IPS DF 4.7 (cell line): ENCODE measurements at regions not wholly inside any gene's neighbourhood (a gene's known extent, or its start where the extent isn't known, plus 50 kb on each side); places are given as distances from the start of the nearest gene placed in this dataset.
"Not testable (repeated sequence)": the region's sequence is repeated elsewhere in the genome, so short reads cannot be mapped to it uniquely, and the experiment has no call there.

Source experiments
- DNase-seq: peaks from one replicate; pipeline ENCODE4 v3.0.0-alpha.2; 2013; ENCODE audit warnings: low spot score; ENCODE audit errors: extremely low read depth

DNA sequence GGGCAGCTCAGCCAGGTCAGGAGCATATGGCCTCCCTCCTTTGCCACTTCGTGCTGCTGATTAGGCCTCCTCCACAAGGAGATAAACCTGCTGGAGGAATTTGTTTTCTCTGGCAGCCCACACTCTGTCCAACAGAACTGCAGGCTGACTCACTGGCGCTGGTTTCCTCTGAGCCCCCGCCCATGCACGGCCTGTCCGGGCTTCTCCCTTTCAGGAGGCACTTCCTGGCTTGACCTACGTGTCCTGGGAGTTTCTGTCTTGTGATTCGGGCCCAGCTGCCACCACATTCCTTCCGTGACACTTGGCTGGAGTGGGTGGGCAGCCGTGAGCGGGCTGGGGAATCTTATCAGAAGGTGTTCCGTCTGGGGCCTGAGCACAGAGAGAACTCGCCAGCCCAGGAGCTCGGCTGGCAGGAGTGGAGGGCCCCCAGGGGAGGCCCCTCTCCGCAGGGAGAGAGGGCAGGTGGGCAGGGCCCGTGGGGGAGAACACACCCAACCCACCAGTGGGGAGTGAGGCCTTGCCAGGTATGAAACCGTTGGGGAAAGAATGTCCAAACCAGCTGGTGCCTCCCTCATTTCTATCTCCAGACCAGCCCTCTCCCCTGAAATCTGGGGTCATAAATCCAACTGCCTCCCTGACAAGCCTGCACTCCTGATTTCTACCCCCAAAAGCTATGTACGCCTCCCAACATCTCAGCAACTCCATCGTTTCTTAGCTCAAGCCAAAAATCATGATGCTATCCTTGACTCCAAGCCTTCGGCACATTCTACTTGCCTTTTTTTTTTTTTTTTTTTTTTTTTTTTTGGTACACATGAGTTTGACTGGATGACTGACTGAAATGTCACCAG is 110.6 kb upstream of the MEF2A start:
- DNase-seq, result no peak

- DNase-seq, result no peak
Observed at GRCh38 chr15:99455789-99456160, 110.0 kb upstream of the MEF2A start.

- DNase-seq, result no peak
Observed at GRCh38 chr15:99464137-99464536, 101.6 kb upstream of the MEF2A start.

GRCh38 chr15:99466701-99467337 is 99.0 kb upstream of the MEF2A start:
- no peak for DNase-seq

DNA sequence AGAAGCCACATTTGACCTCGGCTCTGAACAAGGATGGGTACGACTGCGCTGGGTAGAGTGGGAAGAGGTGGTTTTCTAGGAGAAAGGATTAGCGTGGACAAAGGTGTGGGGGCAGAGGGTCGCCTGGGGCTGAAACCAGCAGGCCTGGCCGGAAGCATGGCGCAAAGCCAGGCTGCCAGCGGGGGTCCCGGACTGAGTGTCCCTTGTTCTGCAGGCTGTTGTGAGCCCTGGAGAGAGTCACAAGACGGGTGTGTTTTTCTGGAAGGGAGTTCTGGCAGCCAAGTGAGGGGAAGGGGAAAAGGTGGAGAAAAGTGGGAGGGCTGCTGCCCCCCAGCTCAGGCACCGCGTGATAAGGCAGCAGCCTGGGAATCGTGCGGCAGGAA is 98.5 kb upstream of the MEF2A start:
- no peak for DNase-seq

DNA sequence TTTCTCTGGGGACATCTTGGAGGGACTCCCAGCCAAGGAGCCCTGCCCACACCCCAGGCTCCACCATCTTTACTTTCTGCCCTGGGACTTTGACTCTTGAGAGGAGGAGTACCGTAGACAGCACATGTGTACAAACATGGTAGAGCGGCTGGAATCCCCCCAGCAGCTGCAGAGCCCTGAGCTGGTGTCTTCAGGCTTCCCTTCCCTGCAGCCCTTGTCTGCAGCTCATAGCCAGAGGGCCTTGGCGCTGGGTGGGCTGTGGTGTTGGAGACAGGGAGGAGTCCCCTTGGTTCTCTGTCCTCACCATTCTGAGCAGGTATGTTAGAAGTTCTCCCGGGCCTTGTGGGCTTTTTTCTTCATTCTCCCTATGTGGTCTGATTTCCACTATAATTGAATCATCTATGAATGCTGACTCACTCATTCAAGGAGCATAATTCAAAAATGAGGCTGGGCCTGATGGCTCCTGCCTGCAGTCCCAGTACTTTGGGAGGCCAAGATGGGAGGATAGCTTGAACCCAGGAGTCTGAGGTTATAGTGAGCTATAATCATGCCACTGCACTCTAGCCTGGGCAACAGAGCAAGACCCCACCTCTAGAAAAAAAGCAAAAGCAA is 97.8 kb upstream of the MEF2A start:
- DNase-seq, result no peak

- DNase-seq, result not testable (repeated sequence)
Observed at GRCh38 chr15:99470204-99470603, 95.6 kb upstream of the MEF2A start.

DNA sequence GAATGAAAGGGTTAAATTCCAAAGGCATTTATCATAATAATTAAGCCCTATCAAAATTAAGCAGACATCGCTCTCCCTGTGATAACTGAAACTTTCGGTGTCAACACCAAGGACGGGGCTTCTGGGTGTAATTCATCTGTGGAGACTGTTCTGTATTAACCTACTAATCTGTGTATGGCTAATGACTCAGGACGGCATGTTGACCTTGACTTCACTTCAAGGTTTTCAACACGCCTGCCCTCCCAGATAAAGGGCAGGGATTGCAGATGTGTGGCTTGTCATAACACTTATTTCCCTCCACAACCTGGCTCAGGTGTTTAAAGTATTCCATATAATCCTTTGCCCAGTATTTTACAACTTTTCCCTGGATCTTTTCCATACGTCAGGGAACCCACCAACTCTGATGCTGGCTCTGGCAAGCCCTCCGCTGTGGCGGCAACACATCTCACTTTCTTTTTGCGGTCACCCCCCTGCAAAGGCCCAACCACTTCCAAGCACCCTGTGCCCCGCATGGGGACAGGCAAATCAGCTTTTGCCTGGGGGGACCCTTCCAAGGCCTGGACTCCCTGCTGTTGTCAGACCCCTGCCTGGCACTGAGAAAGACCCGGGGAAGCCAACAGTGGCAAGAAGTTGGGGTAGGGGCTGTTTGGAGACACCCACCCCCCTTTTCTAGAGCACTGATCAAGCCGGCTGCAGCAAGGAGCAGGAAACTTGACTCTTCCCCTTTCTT is 93.2 kb upstream of the MEF2A start:
- no peak for DNase-seq

- DNase-seq, result no peak
Observed at GRCh38 chr15:99473981-99474906, 91.5 kb upstream of the MEF2A start.

- DNase-seq, result no peak
Observed at GRCh38 chr15:99474909-99475753, 90.7 kb upstream of the MEF2A start.

DNA sequence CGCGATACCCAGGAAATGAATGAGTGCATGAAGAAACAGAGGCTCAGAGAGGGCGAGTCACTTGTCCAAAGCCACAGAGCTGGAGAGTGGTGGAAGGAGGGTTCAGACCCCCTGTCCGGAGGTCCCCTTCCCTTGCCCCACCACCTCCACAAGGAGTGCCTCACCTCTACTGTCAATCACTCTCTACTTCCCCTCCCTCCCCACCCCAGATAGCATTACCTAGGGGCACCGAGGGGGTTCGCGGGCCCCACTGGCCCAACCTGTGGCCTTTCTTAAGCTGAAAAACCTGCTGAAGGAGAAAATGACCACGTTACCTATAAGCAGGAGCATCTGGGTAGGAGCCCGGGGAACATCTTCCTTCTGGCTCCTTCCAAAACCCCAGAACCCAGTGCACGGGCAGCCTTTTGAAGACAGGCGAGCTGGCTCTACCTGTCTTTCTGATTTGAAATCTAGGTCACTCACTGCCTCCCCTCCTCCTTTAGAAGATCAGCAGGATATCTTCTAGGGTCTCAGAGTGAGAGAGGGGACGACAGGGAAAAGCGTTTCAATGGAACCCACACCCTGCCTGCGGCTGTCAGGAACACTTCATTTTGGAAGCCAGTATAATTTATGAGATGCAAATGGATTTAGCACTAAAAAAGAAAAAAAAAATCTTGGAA is 89.9 kb upstream of the MEF2A start:
- no peak for DNase-seq

DNA sequence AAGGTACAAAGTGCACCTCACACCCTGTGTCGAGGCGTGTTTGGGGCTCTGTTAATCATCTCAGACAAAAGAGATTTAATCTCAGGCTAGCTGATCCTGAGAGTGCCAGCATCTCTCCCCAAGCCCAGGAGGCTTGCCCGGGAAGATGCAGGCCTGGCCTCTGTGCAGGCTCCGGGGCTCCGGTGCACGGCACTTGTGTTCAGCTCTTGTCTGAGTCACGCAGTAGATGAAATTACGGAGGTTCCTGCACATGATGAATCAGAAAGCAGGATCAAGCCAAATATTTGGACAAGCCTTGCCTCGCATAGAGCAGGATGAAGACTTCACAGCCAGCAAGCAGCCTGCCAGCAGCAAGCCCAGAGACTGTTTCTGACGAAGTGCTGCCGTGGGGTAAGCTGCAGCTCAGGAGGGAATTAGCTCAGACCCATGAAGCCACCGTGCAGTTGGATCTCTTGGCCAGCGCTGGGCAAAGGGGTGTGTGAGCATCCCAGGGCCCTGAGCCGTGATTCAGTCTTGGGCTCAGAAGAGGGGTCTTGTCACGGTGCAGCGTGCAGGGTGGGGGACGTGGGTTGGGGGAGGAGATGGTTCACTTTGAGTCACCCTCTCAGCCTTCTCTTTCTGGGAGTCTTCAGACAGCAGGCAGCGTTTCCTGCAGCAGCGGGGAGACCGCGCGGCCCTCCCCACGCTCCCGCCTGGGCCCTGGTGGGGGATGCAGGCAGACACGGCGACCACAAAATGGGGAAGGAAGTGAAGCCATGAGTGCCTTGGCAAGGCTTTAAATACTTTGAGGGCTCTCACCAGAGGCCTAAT is 89.2 kb upstream of the MEF2A start:
- no peak for DNase-seq

DNA sequence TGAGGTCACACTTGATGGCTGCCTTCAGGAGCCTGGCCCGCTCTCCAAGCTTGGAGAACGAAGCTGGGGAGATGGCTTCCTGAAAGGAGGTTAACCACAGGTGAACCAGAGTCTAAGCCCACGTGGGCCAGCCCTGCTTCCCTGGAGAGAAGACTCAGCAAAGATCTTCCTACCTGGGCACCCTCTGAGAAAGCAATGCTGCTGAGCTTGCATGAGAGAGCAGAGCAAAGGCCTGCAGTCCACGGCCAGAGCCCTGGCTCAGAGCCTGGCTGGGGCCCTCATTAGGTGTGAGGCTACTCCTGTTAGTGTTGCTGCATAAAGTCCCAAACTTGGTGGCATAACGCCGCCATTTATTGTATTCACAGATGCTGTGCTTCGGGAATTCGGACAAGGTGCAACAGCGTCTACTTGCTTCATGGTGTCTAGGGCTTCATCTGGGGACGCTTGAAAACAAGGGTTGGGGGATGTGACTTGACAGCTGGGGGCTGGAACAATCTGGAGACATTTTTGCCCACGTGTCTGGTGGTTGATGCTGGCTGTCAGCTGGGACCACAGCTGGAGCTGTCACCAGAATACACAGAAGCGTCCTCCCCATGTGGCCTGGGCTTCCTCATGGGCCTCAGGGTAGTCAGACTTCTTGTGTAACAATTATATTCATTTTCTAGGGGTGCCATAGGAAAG is 87.9 kb upstream of the MEF2A start:
- no peak for DNase-seq

DNA sequence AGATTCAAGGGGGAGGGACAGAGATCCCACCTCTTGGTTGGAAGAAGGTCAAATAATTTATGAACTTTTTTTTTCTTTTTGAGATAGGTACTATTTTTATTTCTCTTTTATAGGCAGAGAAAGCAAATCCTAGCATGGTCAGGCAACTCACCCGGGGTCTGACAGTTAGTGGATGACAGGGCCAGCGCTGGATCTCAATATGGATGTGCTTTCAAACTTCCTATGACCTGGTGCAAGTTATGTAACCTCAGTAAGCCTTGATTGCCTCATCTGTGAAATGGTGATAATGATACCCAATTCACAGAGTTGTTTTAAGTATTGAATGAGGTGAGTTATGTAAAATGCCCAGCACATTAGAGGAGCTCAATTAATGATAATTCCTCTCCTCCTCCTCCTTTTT is 86.8 kb upstream of the MEF2A start:
- no peak for DNase-seq

DNA sequence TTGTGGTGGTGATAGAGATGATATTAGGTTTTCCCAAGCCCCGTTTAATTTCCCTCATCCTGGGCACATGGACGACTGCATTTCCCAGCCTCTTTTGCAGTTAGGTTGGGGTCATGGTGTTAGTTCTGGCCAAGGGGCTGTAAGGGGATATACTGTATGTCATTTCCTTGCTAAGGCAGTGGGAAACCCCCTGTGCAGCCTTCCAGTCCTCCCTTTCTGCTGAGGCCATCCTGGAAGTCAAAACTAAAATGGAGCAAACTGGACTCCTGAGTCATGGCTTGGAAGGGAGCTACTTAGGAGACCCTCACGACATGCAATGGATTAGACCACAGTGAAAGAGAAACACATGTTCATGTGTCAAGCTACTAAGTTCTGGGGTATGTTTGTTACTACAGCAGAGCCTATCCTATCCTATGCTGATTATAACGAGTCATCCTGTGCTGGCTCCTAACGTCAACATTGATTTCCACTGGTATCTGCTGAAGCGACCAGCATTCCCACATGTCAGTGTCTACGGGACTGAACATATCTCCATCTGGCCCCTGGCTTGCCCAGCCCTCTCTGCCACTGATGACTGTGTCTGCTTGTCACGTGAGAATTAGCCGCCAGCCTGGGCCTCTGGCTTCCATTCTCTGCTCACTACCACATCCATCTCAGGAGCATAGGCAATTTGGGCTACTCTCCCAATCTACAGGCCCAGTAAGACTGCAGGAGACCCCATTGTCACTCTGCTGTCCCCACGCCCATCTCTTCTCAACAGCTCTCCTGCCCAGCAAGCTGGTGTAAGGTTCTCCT is 85.6 kb upstream of the MEF2A start:
- DNase-seq, result no peak

DNA sequence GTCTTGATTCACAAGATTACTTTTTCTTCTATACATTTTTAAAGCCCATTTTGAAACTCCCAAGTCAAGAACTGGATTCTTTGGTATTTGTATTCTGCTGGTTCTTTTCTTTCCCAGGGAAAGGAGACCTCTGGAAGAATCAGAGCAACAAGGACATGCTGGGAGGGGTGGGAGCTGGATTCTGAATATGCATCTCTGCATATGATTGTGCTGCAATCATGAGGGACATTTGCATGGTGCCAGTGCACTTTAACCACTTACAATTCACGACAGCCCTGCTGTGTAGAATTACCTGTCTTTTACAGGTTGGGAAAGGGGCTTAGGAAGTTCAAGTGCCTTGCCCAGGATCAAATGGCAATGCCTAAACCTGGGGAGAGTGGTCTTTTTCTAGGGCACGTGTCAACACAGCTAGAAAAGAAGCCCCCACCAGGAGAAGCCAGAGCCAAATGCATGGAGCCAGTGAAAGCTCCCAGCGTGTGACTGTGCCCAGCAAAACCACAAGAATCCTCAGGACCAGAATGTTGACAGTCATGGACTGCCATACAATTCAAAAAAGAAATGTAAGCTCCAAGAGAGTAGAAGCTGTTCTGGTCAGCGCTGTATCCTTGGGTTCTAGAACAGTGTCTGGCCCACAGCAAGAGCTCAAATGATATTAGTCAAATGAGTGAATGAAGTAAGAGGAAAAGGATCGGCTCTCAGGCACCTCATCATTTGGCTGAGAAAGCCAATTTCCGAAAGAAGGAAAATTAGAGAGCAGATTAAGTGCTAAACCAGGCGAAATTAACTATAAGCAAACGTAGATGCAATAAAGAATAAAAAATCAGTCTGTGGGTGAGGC is 84.5 kb upstream of the MEF2A start:
- DNase-seq, result no peak

- no peak for DNase-seq
Observed at GRCh38 chr15:99481951-99482230, 83.9 kb upstream of the MEF2A start.
